Glutamatergic neuron (in vitro differentiated cells): ENCODE measurements at regions not wholly inside any gene's neighbourhood (a gene's known extent, or its start where the extent isn't known, plus 50 kb on each side); places are given as distances from the start of the nearest gene placed in this dataset.

Experiments
- DNase-seq: peaks from one replicate; pipeline ENCODE4 v3.0.0; 2022
- H3K27ac Mint-ChIP-seq: one replicate; pipeline ENCODE4 v1.8.0; 2020; ENCODE audit warnings: mild to moderate bottlenecking, mixed read lengths, inconsistent platforms; ENCODE audit not compliant: unreplicated experiment
- H3K27me3 Mint-ChIP-seq: one replicate; pipeline ENCODE4 v1.8.0; 2020; ENCODE audit warnings: mild to moderate bottlenecking, moderate library complexity, mixed read lengths, inconsistent platforms; ENCODE audit not compliant: unreplicated experiment
- H3K36me3 Mint-ChIP-seq: one replicate; pipeline ENCODE4 v1.8.0; 2020; ENCODE audit warnings: mild to moderate bottlenecking, mixed read lengths, inconsistent platforms; ENCODE audit not compliant: unreplicated experiment
- H3K4me1 Mint-ChIP-seq: one replicate; pipeline ENCODE4 v1.8.0; 2020; ENCODE audit warnings: mild to moderate bottlenecking, low read depth, mixed read lengths, inconsistent platforms; ENCODE audit not compliant: unreplicated experiment
- H3K4me3 Mint-ChIP-seq: one replicate; pipeline ENCODE4 v1.8.0; 2020; ENCODE audit warnings: mild to moderate bottlenecking, mixed read lengths, inconsistent platforms; ENCODE audit not compliant: unreplicated experiment
- H3K9me3 Mint-ChIP-seq: one replicate; pipeline ENCODE4 v1.8.0; 2020; ENCODE audit warnings: mild to moderate bottlenecking, moderate library complexity, mixed read lengths, inconsistent platforms; ENCODE audit not compliant: unreplicated experiment
- CTCF ChIP-seq: fragments of 200-600 bp; sonication (generic); IDR thresholded peaks from one replicate; pipeline ENCODE4 v1.5.0; 2021; ENCODE audit not compliant: partially characterized antibody, unreplicated experiment

- no peak overlapping the region for H3K27ac Mint-ChIP-seq
These were observed 289.4 kb downstream of the PRL start for GRCh38 chr6:22007469-22007868.

GRCh38 chr6:22008248-22008836, 288.5 kb downstream of the PRL start:
- H3K27ac Mint-ChIP-seq = no peak overlapping the region
- TF ChIP-seq CTCF = no peak
- DNase-seq = no peak
- H3K9me3 Mint-ChIP-seq = peaks cover 7% of the 10 kb centered on the region
- peaks cover 8% of the 10 kb centered on the region for H3K36me3 Mint-ChIP-seq
- H3K27me3 Mint-ChIP-seq = no peaks in the 10 kb centered on the region
- H3K4me1 Mint-ChIP-seq = peaks cover 8% of the 10 kb centered on the region
- H3K4me3 Mint-ChIP-seq = no peak overlapping the region

More at GRCh38 chr6:22007469-22007868, 289.4 kb downstream of the PRL start:
- Mint-ChIP-seq H3K9me3 (peaks cover 7% of the 10 kb centered on the region), H3K27me3 (no peaks in the 10 kb centered on the region), H3K36me3 (peaks cover 8% of the 10 kb centered on the region), H3K4me1 (peaks cover 8% of the 10 kb centered on the region), H3K4me3 (no peak overlapping the region)
- TF ChIP-seq CTCF = no peak
- no peak for DNase-seq

- Mint-ChIP-seq H3K27me3 (peaks cover 3% of the 10 kb centered on the region), H3K27ac (no peak overlapping the region), H3K36me3 (peaks cover 15% of the 10 kb centered on the region), H3K4me1 (peaks cover 13% of the 10 kb centered on the region), H3K9me3 (peaks cover 10% of the 10 kb centered on the region), H3K4me3 (no peak overlapping the region)
- TF ChIP-seq CTCF = no peak
- DNase-seq = no peak
These were observed 286.7 kb downstream of the PRL start for GRCh38 chr6:22010102-22010501.

- Mint-ChIP-seq H3K4me1 (peaks cover 7% of the 10 kb centered on the region), H3K36me3 (peaks cover 8% of the 10 kb centered on the region), H3K4me3 (no peak overlapping the region), H3K9me3 (peaks cover 6% of the 10 kb centered on the region), H3K27ac (no peak overlapping the region), H3K27me3 (peaks cover 3% of the 10 kb centered on the region)
- TF ChIP-seq CTCF = no peak
- DNase-seq = no peak
These were observed 281.6 kb downstream of the PRL start for GRCh38 chr6:22015216-22015615.

- Mint-ChIP-seq H3K4me3 (no peak overlapping the region), H3K27me3 (peaks cover 3% of the 10 kb centered on the region), H3K4me1 (peaks cover 5% of the 10 kb centered on the region), H3K9me3 (peaks cover 6% of the 10 kb centered on the region), H3K27ac (no peak overlapping the region), H3K36me3 (peaks cover 8% of the 10 kb centered on the region)
- TF ChIP-seq CTCF = no peak
- no peak for DNase-seq
These were observed 280.9 kb downstream of the PRL start for GRCh38 chr6:22015944-22016343.
